ENCODE measurements at regions not wholly inside any gene's neighbourhood (a gene's known extent, or its start where the extent isn't known, plus 50 kb on each side); places are given as distances from the start of the nearest gene placed in this dataset.

DNA sequence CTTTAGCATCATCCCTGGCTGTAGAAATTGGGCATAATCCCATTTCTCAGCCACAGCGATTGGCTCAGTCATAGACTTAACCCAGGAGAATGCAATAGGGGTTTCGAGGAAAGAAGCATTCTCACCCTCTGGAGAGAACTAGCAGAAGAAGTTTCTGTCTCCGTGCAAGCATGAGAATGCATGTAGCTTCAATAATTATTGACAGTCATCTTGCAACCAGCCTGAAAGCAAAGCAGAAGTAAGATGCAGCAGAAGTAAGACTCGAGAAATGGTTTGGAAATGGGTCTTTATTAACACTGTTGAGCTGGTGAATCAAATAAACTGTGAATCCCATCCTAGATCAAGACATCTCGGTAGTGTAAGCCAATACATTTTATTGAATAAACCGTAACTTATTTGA is 828.8 kb upstream of the GJE1 start:
- TF ChIP-seq EZH2phosphoT487 (IDR thresholded peaks at IDR 0.05) (no peak), EZH2 (IDR thresholded peaks at IDR 0.05) (no peak)
- TF ChIP-seq, protein P1, sequence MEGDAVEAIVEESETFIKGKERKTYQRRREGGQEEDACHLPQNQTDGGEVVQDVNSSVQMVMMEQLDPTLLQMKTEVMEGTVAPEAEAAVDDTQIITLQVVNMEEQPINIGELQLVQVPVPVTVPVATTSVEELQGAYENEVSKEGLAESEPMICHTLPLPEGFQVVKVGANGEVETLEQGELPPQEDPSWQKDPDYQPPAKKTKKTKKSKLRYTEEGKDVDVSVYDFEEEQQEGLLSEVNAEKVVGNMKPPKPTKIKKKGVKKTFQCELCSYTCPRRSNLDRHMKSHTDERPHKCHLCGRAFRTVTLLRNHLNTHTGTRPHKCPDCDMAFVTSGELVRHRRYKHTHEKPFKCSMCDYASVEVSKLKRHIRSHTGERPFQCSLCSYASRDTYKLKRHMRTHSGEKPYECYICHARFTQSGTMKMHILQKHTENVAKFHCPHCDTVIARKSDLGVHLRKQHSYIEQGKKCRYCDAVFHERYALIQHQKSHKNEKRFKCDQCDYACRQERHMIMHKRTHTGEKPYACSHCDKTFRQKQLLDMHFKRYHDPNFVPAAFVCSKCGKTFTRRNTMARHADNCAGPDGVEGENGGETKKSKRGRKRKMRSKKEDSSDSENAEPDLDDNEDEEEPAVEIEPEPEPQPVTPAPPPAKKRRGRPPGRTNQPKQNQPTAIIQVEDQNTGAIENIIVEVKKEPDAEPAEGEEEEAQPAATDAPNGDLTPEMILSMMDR (IDR thresholded peaks at IDR 0.05): no peak
